ENCODE measurements at regions not wholly inside any gene's neighbourhood (a gene's known extent, or its start where the extent isn't known, plus 50 kb on each side); places are given as distances from the start of the nearest gene placed in this dataset.

DNA sequence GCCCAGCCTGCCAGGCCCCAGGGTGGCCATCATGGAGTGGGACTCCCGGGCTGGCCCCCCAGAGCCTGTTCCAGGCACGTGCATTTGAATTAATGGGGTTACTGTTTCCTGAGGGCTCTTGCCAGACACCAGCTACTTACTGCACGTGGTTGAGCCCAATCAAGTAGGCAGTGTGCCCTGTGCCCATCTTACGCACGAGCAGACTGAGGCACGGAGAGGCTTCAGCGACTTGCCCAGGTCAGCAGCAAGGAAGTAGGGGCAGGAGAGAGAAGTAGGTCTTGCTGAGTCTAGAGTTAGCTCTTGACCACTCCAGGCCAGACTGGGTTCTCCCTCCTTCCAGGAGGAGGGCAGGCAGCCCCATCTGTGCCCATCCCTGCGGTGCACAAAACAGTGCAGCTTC is 67.7 kb downstream of the DIO3 start:
- DNase-seq (ENCODE audit: low spot score), result no peak
- Histone ChIP-seq H3K9me3 (ENCODE audit: control insufficient read depth in 4 of 4, low read length in 3 of 4) (no peaks in the 10 kb centered on the region), H3K4me1 (ENCODE audit: control insufficient read depth in 4 of 4, insufficient read depth in 4 of 4, low read length in 3 of 4) (peaks cover 0 to 4% (median under 1%) of the 10 kb centered on the region in 4 donors), H3K9ac (ENCODE audit: low read depth in 1 of 2, low read length in 2 of 2) (no peak overlapping the region), H3K27ac (ENCODE audit: low read depth in 1 of 2, low read length in 2 of 2) (no peak overlapping the region), H3K4me3 (ENCODE audit: low read depth in 1 of 3, low read length in 3 of 3) (no peak overlapping the region), H3K36me3 (ENCODE audit: control insufficient read depth in 4 of 4, insufficient read depth in 3 of 4, low read depth in 1 of 4, low read length in 3 of 4) (no peaks in the 10 kb centered on the region), H3K27me3 (ENCODE audit: control insufficient read depth in 4 of 4, insufficient read depth in 4 of 4, low read length in 3 of 4) (no peaks in the 10 kb centered on the region)
- TF ChIP-seq RAD21 (IDR thresholded peaks at IDR 0.05) (no peak), TAF1 (conservative IDR thresholded peaks at IDR 0.05) (no peak), FOXA1 (IDR thresholded peaks at IDR 0.05) (no peak), NR2F2 (IDR thresholded peaks at IDR 0.05) (no peak), EGR1 (IDR thresholded peaks at IDR 0.05; ENCODE audit: low read depth in 2 of 2) (no peak), HNF4A (conservative IDR thresholded peaks at IDR 0.05) (no peak), JUND (IDR thresholded peaks at IDR 0.05) (no peak), YY1 (IDR thresholded peaks at IDR 0.05) (no peak), HNF4G (IDR thresholded peaks at IDR 0.05) (no peak), RXRA (IDR thresholded peaks at IDR 0.05) (no peak), FOXA2 (IDR thresholded peaks at IDR 0.05) (no peak), SP1 (IDR thresholded peaks at IDR 0.05) (no peak), GABPA (IDR thresholded peaks at IDR 0.05 in 1 of 2, conservative IDR thresholded peaks at IDR 0.05 in 1 of 2) (no peak)
- TF ChIP-seq, protein P1, sequence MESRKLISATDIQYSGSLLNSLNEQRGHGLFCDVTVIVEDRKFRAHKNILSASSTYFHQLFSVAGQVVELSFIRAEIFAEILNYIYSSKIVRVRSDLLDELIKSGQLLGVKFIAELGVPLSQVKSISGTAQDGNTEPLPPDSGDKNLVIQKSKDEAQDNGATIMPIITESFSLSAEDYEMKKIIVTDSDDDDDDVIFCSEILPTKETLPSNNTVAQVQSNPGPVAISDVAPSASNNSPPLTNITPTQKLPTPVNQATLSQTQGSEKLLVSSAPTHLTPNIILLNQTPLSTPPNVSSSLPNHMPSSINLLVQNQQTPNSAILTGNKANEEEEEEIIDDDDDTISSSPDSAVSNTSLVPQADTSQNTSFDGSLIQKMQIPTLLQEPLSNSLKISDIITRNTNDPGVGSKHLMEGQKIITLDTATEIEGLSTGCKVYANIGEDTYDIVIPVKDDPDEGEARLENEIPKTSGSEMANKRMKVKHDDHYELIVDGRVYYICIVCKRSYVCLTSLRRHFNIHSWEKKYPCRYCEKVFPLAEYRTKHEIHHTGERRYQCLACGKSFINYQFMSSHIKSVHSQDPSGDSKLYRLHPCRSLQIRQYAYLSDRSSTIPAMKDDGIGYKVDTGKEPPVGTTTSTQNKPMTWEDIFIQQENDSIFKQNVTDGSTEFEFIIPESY (IDR thresholded peaks at IDR 0.05), result no peak
- TF ChIP-seq, protein P2, sequence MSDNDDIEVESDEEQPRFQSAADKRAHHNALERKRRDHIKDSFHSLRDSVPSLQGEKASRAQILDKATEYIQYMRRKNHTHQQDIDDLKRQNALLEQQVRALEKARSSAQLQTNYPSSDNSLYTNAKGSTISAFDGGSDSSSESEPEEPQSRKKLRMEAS (IDR thresholded peaks at IDR 0.05), result no peak
- TF ChIP-seq, protein P3, sequence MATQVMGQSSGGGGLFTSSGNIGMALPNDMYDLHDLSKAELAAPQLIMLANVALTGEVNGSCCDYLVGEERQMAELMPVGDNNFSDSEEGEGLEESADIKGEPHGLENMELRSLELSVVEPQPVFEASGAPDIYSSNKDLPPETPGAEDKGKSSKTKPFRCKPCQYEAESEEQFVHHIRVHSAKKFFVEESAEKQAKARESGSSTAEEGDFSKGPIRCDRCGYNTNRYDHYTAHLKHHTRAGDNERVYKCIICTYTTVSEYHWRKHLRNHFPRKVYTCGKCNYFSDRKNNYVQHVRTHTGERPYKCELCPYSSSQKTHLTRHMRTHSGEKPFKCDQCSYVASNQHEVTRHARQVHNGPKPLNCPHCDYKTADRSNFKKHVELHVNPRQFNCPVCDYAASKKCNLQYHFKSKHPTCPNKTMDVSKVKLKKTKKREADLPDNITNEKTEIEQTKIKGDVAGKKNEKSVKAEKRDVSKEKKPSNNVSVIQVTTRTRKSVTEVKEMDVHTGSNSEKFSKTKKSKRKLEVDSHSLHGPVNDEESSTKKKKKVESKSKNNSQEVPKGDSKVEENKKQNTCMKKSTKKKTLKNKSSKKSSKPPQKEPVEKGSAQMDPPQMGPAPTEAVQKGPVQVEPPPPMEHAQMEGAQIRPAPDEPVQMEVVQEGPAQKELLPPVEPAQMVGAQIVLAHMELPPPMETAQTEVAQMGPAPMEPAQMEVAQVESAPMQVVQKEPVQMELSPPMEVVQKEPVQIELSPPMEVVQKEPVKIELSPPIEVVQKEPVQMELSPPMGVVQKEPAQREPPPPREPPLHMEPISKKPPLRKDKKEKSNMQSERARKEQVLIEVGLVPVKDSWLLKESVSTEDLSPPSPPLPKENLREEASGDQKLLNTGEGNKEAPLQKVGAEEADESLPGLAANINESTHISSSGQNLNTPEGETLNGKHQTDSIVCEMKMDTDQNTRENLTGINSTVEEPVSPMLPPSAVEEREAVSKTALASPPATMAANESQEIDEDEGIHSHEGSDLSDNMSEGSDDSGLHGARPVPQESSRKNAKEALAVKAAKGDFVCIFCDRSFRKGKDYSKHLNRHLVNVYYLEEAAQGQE (IDR thresholded peaks at IDR 0.05), result no peak
- TF ChIP-seq, protein P4, sequence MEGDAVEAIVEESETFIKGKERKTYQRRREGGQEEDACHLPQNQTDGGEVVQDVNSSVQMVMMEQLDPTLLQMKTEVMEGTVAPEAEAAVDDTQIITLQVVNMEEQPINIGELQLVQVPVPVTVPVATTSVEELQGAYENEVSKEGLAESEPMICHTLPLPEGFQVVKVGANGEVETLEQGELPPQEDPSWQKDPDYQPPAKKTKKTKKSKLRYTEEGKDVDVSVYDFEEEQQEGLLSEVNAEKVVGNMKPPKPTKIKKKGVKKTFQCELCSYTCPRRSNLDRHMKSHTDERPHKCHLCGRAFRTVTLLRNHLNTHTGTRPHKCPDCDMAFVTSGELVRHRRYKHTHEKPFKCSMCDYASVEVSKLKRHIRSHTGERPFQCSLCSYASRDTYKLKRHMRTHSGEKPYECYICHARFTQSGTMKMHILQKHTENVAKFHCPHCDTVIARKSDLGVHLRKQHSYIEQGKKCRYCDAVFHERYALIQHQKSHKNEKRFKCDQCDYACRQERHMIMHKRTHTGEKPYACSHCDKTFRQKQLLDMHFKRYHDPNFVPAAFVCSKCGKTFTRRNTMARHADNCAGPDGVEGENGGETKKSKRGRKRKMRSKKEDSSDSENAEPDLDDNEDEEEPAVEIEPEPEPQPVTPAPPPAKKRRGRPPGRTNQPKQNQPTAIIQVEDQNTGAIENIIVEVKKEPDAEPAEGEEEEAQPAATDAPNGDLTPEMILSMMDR (IDR thresholded peaks at IDR 0.05; ENCODE audit: low read depth, low read length, missing input control), result no peak
- TF ChIP-seq, protein P5, sequence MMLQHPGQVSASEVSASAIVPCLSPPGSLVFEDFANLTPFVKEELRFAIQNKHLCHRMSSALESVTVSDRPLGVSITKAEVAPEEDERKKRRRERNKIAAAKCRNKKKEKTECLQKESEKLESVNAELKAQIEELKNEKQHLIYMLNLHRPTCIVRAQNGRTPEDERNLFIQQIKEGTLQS (IDR thresholded peaks at IDR 0.05), result no peak
- WGBS, result 88% methylated on average over 8 of the region's 8 CpGs
